Ramos (cell line): ENCODE measurements at regions not wholly inside any gene's neighbourhood (a gene's known extent, or its start where the extent isn't known, plus 50 kb on each side); places are given as distances from the start of the nearest gene placed in this dataset.
"Not testable (repeated sequence)": the region's sequence is repeated elsewhere in the genome, so short reads cannot be mapped to it uniquely, and the experiment has no call there.

Source experiments
- in situ Hi-C: fragments of 300-500 bp; cut with MboI; formaldehyde crosslinking; loops from one replicate; pipeline ENCODE4 v1.14.3; 2022; ENCODE audit warnings: low sequenced_read_pairs; ENCODE audit not compliant: unreplicated experiment

- in situ Hi-C loops: no loop called here
These were observed 197.3 kb upstream of the GOT2 start for GRCh38 chr16:58931436-58931835.

GRCh38 chr16:58923094-58923493 is 189.0 kb upstream of the GOT2 start:
- in situ Hi-C loops: no loop called here

DNA sequence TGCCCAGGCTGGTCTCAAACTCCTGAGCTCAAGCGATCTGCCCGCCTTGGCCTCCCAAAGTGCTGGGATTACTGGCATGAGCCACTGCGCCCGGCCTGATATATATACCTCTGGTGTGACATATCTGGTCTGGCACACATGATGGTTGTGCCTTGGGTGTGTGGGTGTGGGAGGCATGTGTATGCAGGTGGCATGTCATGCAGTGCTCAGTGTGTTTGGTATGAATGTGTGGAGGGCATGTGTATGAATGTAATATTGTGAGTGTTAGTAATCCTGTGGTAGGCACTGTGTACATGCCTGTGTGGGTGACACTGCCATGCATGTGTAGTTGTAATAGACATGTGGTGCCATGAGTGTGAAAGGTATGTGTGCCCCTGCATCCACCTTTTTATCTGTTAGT is 179.3 kb upstream of the GOT2 start:
- in situ Hi-C loops: no loop called here

GRCh38 chr16:58912571-58912970 is 178.5 kb upstream of the GOT2 start:
- in situ Hi-C loops: no loop called here

- in situ Hi-C loops: no loop called here
These were observed 173.0 kb upstream of the GOT2 start for GRCh38 chr16:58906981-58907715.

DNA sequence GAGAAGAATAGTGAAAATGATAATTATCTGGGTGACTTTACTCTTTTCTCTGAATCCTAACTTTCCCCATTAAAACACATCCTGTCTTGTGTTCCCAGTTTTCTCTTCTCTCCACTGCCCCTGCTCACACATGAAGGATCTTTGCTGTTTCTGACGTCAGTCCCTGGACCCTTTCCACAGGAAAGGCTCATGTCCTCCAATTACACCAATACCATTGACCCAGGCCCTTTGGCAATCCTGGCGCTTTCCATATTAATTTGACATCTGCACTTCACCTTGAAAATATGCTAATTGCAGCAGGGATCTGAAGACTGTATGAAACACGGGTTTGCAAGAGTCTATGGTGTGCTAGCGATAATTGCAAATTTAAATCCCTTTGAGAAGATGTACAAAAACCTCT is 170.2 kb upstream of the GOT2 start:
- in situ Hi-C loops: no loop called here

DNA sequence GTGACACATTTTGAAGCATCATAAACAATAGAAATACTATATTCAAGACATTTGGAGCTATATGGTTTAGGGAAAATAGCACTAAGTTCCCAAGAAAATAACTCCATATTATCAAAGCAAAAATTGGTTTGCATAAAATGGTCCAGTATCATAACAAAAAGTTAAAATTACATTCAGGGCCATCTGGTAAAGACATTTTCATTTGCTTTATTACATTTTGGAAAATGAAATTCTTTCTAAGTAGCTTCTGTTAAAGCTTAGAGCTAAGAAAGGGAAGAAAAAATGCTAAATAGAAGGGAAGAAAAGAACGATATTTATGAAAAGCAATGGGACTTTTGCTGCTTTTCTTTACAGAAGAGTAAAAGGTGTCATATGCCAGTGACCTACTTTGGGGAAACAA is 155.4 kb upstream of the GOT2 start:
- in situ Hi-C loops: no loop called here

GRCh38 chr16:58885528-58886170 is 151.5 kb upstream of the GOT2 start:
- in situ Hi-C loops: no loop called here

DNA sequence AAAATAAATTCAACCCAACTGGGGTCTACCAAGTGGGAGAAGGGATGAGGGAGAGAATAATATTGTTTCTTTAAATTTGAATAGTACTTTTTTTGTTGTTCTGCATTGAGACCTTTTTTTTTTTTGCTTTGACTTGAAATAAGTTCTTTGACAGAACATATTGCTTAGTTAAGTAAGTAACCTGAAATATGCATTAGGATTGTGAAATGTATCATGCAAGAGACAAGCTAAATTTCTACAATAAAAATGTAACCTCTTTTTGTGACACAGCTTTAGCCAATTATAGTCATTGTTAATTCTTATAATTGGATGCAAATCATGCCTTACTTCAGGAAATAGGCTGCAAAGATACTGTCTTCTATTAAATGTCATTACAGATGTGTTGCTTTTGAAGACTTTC is 150.0 kb upstream of the GOT2 start:
- in situ Hi-C loops: no loop called here

- in situ Hi-C loops: no loop called here
These were observed 149.0 kb upstream of the GOT2 start for GRCh38 chr16:58883131-58883530.

DNA sequence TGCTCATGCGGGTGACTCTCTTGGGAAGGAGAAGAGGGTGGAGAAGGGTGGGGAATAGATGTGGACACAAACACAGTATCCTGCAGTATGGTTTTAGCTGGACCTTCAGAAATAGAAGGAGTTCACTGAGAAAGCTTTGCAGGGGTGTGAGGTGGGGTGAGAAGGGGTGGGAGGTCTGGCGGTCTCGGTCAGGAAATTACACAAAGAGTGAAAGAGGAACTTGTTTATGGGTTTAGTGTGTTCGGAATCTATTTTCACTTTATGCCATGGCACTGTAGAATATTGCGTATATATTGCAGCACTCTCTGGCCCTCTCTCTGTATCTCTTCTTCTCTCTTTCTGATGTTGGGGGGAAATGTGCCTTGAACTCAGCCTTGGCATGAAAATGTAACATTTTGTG is 148.2 kb upstream of the GOT2 start:
- in situ Hi-C loops: no loop called here

- in situ Hi-C loops: not testable (repeated sequence)
These were observed 144.5 kb upstream of the GOT2 start for GRCh38 chr16:58878641-58879040.

- in situ Hi-C loops: no loop called here
These were observed 132.8 kb upstream of the GOT2 start for GRCh38 chr16:58866935-58867334.

- in situ Hi-C loops: no loop called here
These were observed 129.6 kb upstream of the GOT2 start for GRCh38 chr16:58863761-58864160.

DNA sequence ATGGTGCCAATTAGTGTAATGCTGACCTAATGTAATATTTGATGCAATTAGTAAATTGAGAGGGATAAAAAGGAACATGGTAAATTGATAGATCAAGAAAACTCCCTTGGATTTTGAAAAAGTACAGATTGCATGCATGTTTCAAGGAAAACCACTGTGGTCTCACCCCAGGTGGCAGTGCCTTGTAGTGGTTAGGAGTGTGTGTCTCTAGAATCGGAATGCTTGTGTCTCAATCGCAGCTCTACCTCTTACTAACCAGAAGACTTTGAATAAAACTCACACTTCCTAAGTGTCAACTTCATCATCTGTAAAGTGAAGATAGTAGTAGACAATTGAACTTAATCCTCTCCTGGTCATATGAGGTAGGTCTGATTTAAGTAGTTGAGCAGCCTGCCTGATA is 128.9 kb upstream of the GOT2 start:
- in situ Hi-C loops: no loop called here

DNA sequence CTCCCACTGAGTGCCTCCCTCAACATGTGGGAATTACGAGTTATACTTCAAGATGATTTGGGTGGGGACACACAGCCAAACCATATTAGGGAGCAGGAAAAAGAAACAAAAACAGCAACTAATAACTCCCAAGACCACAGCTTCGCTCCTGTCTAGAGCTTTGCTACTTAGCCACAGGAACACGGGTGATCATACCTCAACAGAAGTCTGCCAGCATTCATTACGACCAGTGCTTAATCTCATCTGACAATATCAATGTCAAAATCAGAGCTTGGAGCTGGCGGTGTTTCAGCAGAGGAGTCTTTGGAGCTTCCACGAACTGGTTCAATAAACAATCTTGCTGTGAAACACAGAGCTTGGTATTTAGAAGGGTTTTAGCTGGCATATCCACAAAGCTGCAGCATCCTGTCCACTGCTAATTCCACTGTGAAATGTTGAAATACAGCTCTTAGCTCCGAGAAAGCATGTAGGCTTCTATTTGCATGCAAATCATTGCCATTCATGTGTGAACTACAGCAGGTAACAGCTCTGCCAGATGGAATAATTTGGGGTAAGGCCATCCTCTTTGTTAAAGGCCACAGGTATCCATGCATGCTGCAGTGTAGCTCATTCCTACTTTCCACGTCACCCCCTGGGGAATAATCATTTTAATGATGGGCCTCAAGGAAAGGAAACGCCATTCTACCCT is 128.4 kb upstream of the GOT2 start:
- in situ Hi-C loops: no loop called here

DNA sequence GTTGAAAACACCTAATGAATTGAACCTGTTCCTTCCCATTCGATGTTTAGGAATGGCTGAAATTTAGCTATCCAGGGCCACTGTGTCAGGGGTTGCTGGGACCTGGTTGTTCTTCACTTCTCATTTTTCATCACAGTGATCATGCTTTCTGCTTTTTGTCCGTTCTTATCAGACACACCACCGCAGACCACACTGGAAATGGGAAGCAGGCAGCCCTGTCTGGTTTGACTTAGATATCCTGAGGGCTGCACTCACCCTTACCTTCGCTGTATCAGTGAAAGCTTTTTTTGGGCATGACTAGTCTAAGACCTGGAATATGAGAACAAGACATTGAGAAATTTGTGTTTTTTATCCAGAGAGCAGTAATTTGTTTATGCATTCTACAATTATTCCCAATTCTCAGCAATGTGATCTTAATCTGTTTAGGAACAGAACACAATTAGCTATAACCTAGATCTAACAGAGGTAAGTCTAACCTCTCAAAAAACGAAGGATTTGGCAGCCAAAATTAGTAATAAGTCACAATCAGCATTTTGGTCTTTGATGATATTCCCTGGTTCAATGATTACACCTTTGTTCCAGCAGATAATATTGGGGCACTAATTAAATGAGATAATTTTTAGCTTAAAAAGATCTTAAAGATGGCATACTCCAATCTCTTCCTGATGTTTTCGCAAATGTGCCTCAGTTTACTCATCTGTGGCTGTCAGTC is 126.0 kb upstream of the GOT2 start:
- in situ Hi-C loops: no loop called here

GRCh38 chr16:58858577-58858976 is 124.5 kb upstream of the GOT2 start:
- in situ Hi-C loops: not testable (repeated sequence)

GRCh38 chr16:58855291-58855863 is 121.3 kb upstream of the GOT2 start:
- in situ Hi-C loops: no loop called here
